ENCODE measurements at regions not wholly inside any gene's neighbourhood (a gene's known extent, or its start where the extent isn't known, plus 50 kb on each side); places are given as distances from the start of the nearest gene placed in this dataset.
A peak's percentile ranks its signal among the peaks of the same experiment; 100 is the strongest.

GRCh38 chr7:27367179-27367932, 124.8 kb downstream of the EVX1 start:
- no peak for DNase-seq

GRCh38 chr7:27367933-27368549, 125.4 kb downstream of the EVX1 start:
- no peak for DNase-seq

GRCh38 chr7:27374958-27375841, 132.6 kb downstream of the EVX1 start:
- no peak for DNase-seq

- DNase-seq, result no peak
These were observed 133.4 kb downstream of the EVX1 start for GRCh38 chr7:27375958-27376357.

- no peak for DNase-seq
These were observed 135.4 kb downstream of the EVX1 start for GRCh38 chr7:27377988-27378387.

- no peak for DNase-seq
These were observed 139.7 kb downstream of the EVX1 start for GRCh38 chr7:27382307-27382706.

- no peak for DNase-seq
These were observed 144.0 kb downstream of the EVX1 start for GRCh38 chr7:27386581-27386980.

- DNase-seq, result no peak
These were observed 145.3 kb downstream of the EVX1 start for GRCh38 chr7:27387864-27388263.

GRCh38 chr7:27388561-27388960, 146.0 kb downstream of the EVX1 start:
- DNase-seq, result no peak

GRCh38 chr7:27389496-27389895, 146.9 kb downstream of the EVX1 start:
- DNase-seq, result no peak

- no peak for DNase-seq
These were observed 149.9 kb downstream of the EVX1 start for GRCh38 chr7:27392477-27392876.

- no peak for DNase-seq
These were observed 152.3 kb downstream of the EVX1 start for GRCh38 chr7:27394871-27395270.

GRCh38 chr7:27395626-27396025, 153.0 kb downstream of the EVX1 start:
- no peak for DNase-seq

- DNase-seq, result no peak
These were observed 154.9 kb downstream of the EVX1 start for GRCh38 chr7:27397503-27397902.

- no peak for DNase-seq
These were observed 156.2 kb downstream of the EVX1 start for GRCh38 chr7:27398851-27399250.

- DNase-seq, result no peak
These were observed 157.4 kb downstream of the EVX1 start for GRCh38 chr7:27399791-27400567.

- no peak for DNase-seq
These were observed 163.2 kb downstream of the EVX1 start for GRCh38 chr7:27405780-27406179.

- no peak for DNase-seq
These were observed 166.7 kb downstream of the EVX1 start for GRCh38 chr7:27409311-27409710.

GRCh38 chr7:27409776-27410175, 167.2 kb downstream of the EVX1 start:
- DNase-seq, result peak; percentile 5

GRCh38 chr7:27410812-27411544, 168.4 kb downstream of the EVX1 start:
- DNase-seq, result no peak

- no peak for DNase-seq
These were observed 169.6 kb downstream of the EVX1 start for GRCh38 chr7:27412164-27412563.

GRCh38 chr7:27418541-27418940, 175.9 kb downstream of the EVX1 start:
- no peak for DNase-seq

Measured in T1000 (cell line).